ENCODE measurements at regions not wholly inside any gene's neighbourhood (a gene's known extent, or its start where the extent isn't known, plus 50 kb on each side); places are given as distances from the start of the nearest gene placed in this dataset.

GRCh38 chr5:2833556-2833955 lies 82.1 kb upstream of the IRX2 start:
- ATAC-seq (no peak), DNase-seq (no peak), FAIRE-seq (no peak)
- no peaks in the 10 kb centered on the region for H3K4me1 ChIP-seq
- WGBS, 2 donors: 26 to 34% methylated on average over 11 of the region's 11 CpGs
- intact Hi-C loops (cut with DNase I): no loop called here
- H3K9me3 ChIP-seq: no peaks in the 10 kb centered on the region
- H3K27me3 ChIP-seq: peaks cover 0 to 9% (median 2%) of the 10 kb centered on the region in 4 donors
- no peak overlapping the region for H3K27ac ChIP-seq
- no peak overlapping the region for H3K4me3 ChIP-seq
- TF ChIP-seq CTCF (IDR thresholded peaks at IDR 0.05): no peak
- H3K36me3 ChIP-seq: no peaks in the 10 kb centered on the region

- intact Hi-C loops (cut with DNase I): no loop called here
- ATAC-seq (no peak), DNase-seq (no peak), FAIRE-seq (no peak)
- Histone ChIP-seq H3K27me3 (peaks cover 0 to 5% (median 2%) of the 10 kb centered on the region in 4 donors), H3K36me3 (no peaks in the 10 kb centered on the region), H3K4me1 (no peaks in the 10 kb centered on the region), H3K4me3 (no peak overlapping the region), H3K9me3 (no peaks in the 10 kb centered on the region), H3K27ac (no peak overlapping the region)
- WGBS, 2 donors: 48 to 49% methylated on average over 4 of the region's 4 CpGs
- no peak for TF ChIP-seq CTCF (IDR thresholded peaks at IDR 0.05)
Observed at GRCh38 chr5:2832394-2832793, 80.9 kb upstream of the IRX2 start.

- intact Hi-C loops (cut with DNase I): no loop called here
- DNase-seq (no peak), FAIRE-seq (no peak), ATAC-seq (no peak)
- Histone ChIP-seq H3K27ac (no peak overlapping the region), H3K9me3 (no peaks in the 10 kb centered on the region), H3K4me3 (no peak overlapping the region), H3K36me3 (no peaks in the 10 kb centered on the region), H3K4me1 (no peaks in the 10 kb centered on the region), H3K27me3 (peaks cover 0 to 8% (median 0%) of the 10 kb centered on the region in 4 donors)
- 6 to 9% methylated on average over 4 of the region's 4 CpGs for WGBS, 2 donors
- TF ChIP-seq CTCF (IDR thresholded peaks at IDR 0.05): no peak
Observed at GRCh38 chr5:2829239-2829638, 77.8 kb upstream of the IRX2 start.

- DNase-seq (no peak), ATAC-seq (no peak), FAIRE-seq (no peak)
- intact Hi-C loops (cut with DNase I): no loop called here
- Histone ChIP-seq H3K36me3 (no peaks in the 10 kb centered on the region), H3K9me3 (no peaks in the 10 kb centered on the region), H3K4me3 (no peak overlapping the region), H3K4me1 (no peaks in the 10 kb centered on the region), H3K27me3 (peaks cover 0 to 3% (median 0%) of the 10 kb centered on the region in 4 donors), H3K27ac (no peak overlapping the region)
- TF ChIP-seq CTCF (IDR thresholded peaks at IDR 0.05): no peak
- 59 to 66% methylated on average over 7 of the region's 7 CpGs for WGBS, 2 donors
Observed at GRCh38 chr5:2818936-2819335, 67.5 kb upstream of the IRX2 start.

GRCh38 chr5:2817031-2817603 lies 65.6 kb upstream of the IRX2 start:
- WGBS, 2 donors: 32 to 44% methylated on average over 5 of the region's 5 CpGs
- Histone ChIP-seq H3K27ac (no peak overlapping the region), H3K4me3 (no peak overlapping the region), H3K36me3 (no peaks in the 10 kb centered on the region), H3K9me3 (no peaks in the 10 kb centered on the region), H3K27me3 (peaks cover 0 to 3% (median 0%) of the 10 kb centered on the region in 4 donors), H3K4me1 (no peaks in the 10 kb centered on the region)
- TF ChIP-seq CTCF (IDR thresholded peaks at IDR 0.05): no peak
- FAIRE-seq (no peak), ATAC-seq (no peak), DNase-seq (no peak)
- intact Hi-C loops (cut with DNase I): no loop called here

Measured in pancreas (tissue), 10 donors.